BJ (cell line): ENCODE measurements at regions not wholly inside any gene's neighbourhood (a gene's known extent, or its start where the extent isn't known, plus 50 kb on each side); places are given as distances from the start of the nearest gene placed in this dataset.

ENCODE experiments used
- CTCF ChIA-PET: fragments of 350-600 bp; formaldehyde crosslinking; extraction: SDS; loops from one replicate; lab custom pipeline; 2021; ENCODE audit warnings: antibody characterized with exemption, inconsistent platforms; lab: Yijun Ruan, JAX
- POLR2A ChIA-PET: fragments of 300-600 bp; sonication (Branson Sonifier 250); formaldehyde crosslinking; extraction: SDS; loops from one replicate; lab custom pipeline; 2021; ENCODE audit warnings: antibody characterized with exemption; lab: Charles Lee
- DNase-seq: peaks from one replicate; pipeline ENCODE4 v3.0.0-alpha.2; 2011; ENCODE audit warnings: low read depth
- H3K27me3 ChIP-seq: 2 replicates; pipeline ENCODE4 v1.6.0; 2011; ENCODE audit warnings: low read length; ENCODE audit not compliant: control insufficient read depth, insufficient read depth
- H3K36me3 ChIP-seq: 2 replicates; pipeline ENCODE4 v1.5.1; 2011; ENCODE audit warnings: low read length; ENCODE audit not compliant: control insufficient read depth, insufficient read depth
- H3K4me3 ChIP-seq: 2 replicates; pipeline ENCODE4 v1.5.1; 2011; ENCODE audit warnings: low read depth, mild to moderate bottlenecking, control low read depth, low read length
- CTCF ChIP-seq: IDR thresholded peaks from 2 replicates; pipeline ENCODE4 v1.5.1; 2011; ENCODE audit warnings: low read depth, mild to moderate bottlenecking, control low read depth, inconsistent platforms, low read length, moderate library complexity; ENCODE audit not compliant: insufficient read depth

GRCh38 chr2:8230466-8230865 lies 451.4 kb upstream of the ID2 start:
- no peak for TF ChIP-seq CTCF
- ChIA-PET CTCF (interaction anchor here (1.5 kb wide), 1 partner anchor 9 kb away, joined by 4 read pairs; no protein-coding TSS in a partner anchor), POLR2A (no interaction called here)
- H3K27me3 ChIP-seq: no peaks in the 10 kb centered on the region
- H3K4me3 ChIP-seq: no peak overlapping the region
- H3K36me3 ChIP-seq: no peaks in the 10 kb centered on the region
- no peak for DNase-seq

- DNase-seq: no peak
- CTCF ChIA-PET: no interaction called here
Measured at GRCh38 chr2:8231902-8232301, 450.0 kb upstream of the ID2 start.

DNA sequence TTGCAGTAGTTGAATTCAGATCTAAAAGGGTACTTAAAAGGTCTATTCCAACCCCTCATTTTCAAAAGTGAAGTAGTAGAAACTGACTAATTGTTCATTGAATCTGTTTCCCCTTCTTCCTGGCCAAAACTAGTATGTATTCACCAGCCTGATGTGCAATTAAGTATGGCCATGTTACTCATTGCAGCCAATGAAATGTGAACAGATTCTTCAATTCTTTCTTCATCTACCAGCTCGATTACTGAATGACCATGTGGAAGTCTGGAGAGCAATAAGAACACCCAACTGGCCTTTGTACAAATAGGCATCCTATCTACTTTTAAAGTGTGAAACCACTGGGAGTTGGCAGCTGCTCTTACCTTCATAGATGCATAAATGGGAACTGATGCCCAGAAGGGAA lies 449.0 kb upstream of the ID2 start:
- TF ChIP-seq CTCF: no peak
- Histone ChIP-seq H3K36me3 (no peaks in the 10 kb centered on the region), H3K4me3 (no peak overlapping the region), H3K27me3 (no peaks in the 10 kb centered on the region)
- ChIA-PET POLR2A (no interaction called here), CTCF (no interaction called here)
- DNase-seq: no peak

More at GRCh38 chr2:8231902-8232301, 450.0 kb upstream of the ID2 start:
- Histone ChIP-seq H3K4me3 (no peak overlapping the region), H3K27me3 (no peaks in the 10 kb centered on the region), H3K36me3 (no peaks in the 10 kb centered on the region)
- TF ChIP-seq CTCF: no peak
- POLR2A ChIA-PET: no interaction called here

- DNase-seq: no peak
- Histone ChIP-seq H3K27me3 (no peaks in the 10 kb centered on the region), H3K36me3 (no peaks in the 10 kb centered on the region), H3K4me3 (no peak overlapping the region)
- no peak for TF ChIP-seq CTCF
- ChIA-PET POLR2A (no interaction called here), CTCF (no interaction called here)
Measured at GRCh38 chr2:8234253-8234652, 447.6 kb upstream of the ID2 start.

GRCh38 chr2:8234757-8235374 lies 447.0 kb upstream of the ID2 start:
- ChIA-PET CTCF (no interaction called here), POLR2A (no interaction called here)
- Histone ChIP-seq H3K36me3 (no peaks in the 10 kb centered on the region), H3K27me3 (no peaks in the 10 kb centered on the region), H3K4me3 (no peak overlapping the region)
- no peak for TF ChIP-seq CTCF
- no peak for DNase-seq
